ENCODE measurements at regions not wholly inside any gene's neighbourhood (a gene's known extent, or its start where the extent isn't known, plus 50 kb on each side); places are given as distances from the start of the nearest gene placed in this dataset.

GRCh38 chr5:42974536-42974935, 65.6 kb downstream of the ANXA2R start:
- TF ChIP-seq CTCF (conservative IDR thresholded peaks at IDR 0.05; ENCODE audit: low read depth, low read length): no peak
- no peak overlapping the region for H3K4me3 ChIP-seq (ENCODE audit: low read depth, low read length)
- DNase-seq (ENCODE audit: low read depth): no peak

- no peak overlapping the region for H3K4me3 ChIP-seq (ENCODE audit: low read depth, low read length)
- DNase-seq (ENCODE audit: low read depth): no peak
- peak; percentile 30 for TF ChIP-seq CTCF (conservative IDR thresholded peaks at IDR 0.05; ENCODE audit: low read depth, low read length)
Measured at GRCh38 chr5:42970636-42971559, 69.2 kb downstream of the ANXA2R start.

- no peak for DNase-seq (ENCODE audit: low read depth)
- H3K4me3 ChIP-seq (ENCODE audit: low read depth, low read length): no peak overlapping the region
- TF ChIP-seq CTCF (conservative IDR thresholded peaks at IDR 0.05; ENCODE audit: low read depth, low read length): no peak
Measured at GRCh38 chr5:42965934-42966333, 74.2 kb downstream of the ANXA2R start.

GRCh38 chr5:42963412-42963811, 76.7 kb downstream of the ANXA2R start:
- no peak overlapping the region for H3K4me3 ChIP-seq (ENCODE audit: low read depth, low read length)
- DNase-seq (ENCODE audit: low read depth): no peak
- TF ChIP-seq CTCF (conservative IDR thresholded peaks at IDR 0.05; ENCODE audit: low read depth, low read length): no peak

- TF ChIP-seq CTCF (conservative IDR thresholded peaks at IDR 0.05; ENCODE audit: low read depth, low read length): no peak
- DNase-seq (ENCODE audit: low read depth): no peak
Measured at GRCh38 chr5:42962124-42962523, 78.0 kb downstream of the ANXA2R start.

GRCh38 chr5:42960506-42960905, 79.6 kb downstream of the ANXA2R start:
- no peak for DNase-seq (ENCODE audit: low read depth)
- no peak overlapping the region for H3K4me3 ChIP-seq (ENCODE audit: low read depth, low read length)
- TF ChIP-seq CTCF (conservative IDR thresholded peaks at IDR 0.05; ENCODE audit: low read depth, low read length): no peak

More at GRCh38 chr5:42962124-42962523, 78.0 kb downstream of the ANXA2R start:
- H3K4me3 ChIP-seq (ENCODE audit: low read depth, low read length): no peak overlapping the region

- DNase-seq (ENCODE audit: low read depth): no peak
- H3K4me3 ChIP-seq (ENCODE audit: low read depth, low read length): no peak overlapping the region
- TF ChIP-seq CTCF (conservative IDR thresholded peaks at IDR 0.05; ENCODE audit: low read depth, low read length): no peak
Measured at GRCh38 chr5:42956551-42956950, 83.6 kb downstream of the ANXA2R start.

Measured in epithelial cell of proximal tubule (primary cell).